T-helper 2 cell treated with Interferon-gamma antibody and Interleukin-4, amounts not matched to agents 5 μg/mL and 100 μg/mL, for 36 hours (primary cell): ENCODE measurements at regions not wholly inside any gene's neighbourhood (a gene's known extent, or its start where the extent isn't known, plus 50 kb on each side); places are given as distances from the start of the nearest gene placed in this dataset.
"Not testable (repeated sequence)": the region's sequence is repeated elsewhere in the genome, so short reads cannot be mapped to it uniquely, and the experiment has no call there.

ENCODE experiments used
- DNase-seq: peaks from one replicate; pipeline ENCODE4 v3.0.0; 2021; ENCODE audit warnings: low spot score
- H3K27ac Mint-ChIP-seq: one replicate; pipeline ENCODE4 v1.8.0; 2021; ENCODE audit warnings: mild to moderate bottlenecking, mixed read lengths
- H3K27me3 Mint-ChIP-seq: one replicate; pipeline ENCODE4 v1.8.0; 2021; ENCODE audit warnings: low read depth, mixed read lengths
- H3K36me3 Mint-ChIP-seq: one replicate; pipeline ENCODE4 v1.8.0; 2021; ENCODE audit warnings: low read depth, mixed read lengths
- H3K4me1 Mint-ChIP-seq: one replicate; pipeline ENCODE4 v1.8.0; 2021; ENCODE audit warnings: low read depth, mixed read lengths
- H3K4me3 Mint-ChIP-seq: one replicate; pipeline ENCODE4 v1.8.0; 2022; ENCODE audit warnings: mild to moderate bottlenecking, moderate library complexity, mixed read lengths
- H3K9me3 Mint-ChIP-seq: one replicate; pipeline ENCODE4 v1.8.0; 2021; ENCODE audit warnings: mixed read lengths

GRCh38 chr16:66254106-66254505 lies 112.4 kb upstream of the CDH5 start:
- H3K27me3 Mint-ChIP-seq = no peaks in the 10 kb centered on the region
- H3K4me1 Mint-ChIP-seq = no peaks in the 10 kb centered on the region
- no peak overlapping the region for H3K4me3 Mint-ChIP-seq
- H3K36me3 Mint-ChIP-seq = no peaks in the 10 kb centered on the region
- H3K27ac Mint-ChIP-seq = no peak overlapping the region
- no peaks in the 10 kb centered on the region for H3K9me3 Mint-ChIP-seq
- no peak for DNase-seq

DNA sequence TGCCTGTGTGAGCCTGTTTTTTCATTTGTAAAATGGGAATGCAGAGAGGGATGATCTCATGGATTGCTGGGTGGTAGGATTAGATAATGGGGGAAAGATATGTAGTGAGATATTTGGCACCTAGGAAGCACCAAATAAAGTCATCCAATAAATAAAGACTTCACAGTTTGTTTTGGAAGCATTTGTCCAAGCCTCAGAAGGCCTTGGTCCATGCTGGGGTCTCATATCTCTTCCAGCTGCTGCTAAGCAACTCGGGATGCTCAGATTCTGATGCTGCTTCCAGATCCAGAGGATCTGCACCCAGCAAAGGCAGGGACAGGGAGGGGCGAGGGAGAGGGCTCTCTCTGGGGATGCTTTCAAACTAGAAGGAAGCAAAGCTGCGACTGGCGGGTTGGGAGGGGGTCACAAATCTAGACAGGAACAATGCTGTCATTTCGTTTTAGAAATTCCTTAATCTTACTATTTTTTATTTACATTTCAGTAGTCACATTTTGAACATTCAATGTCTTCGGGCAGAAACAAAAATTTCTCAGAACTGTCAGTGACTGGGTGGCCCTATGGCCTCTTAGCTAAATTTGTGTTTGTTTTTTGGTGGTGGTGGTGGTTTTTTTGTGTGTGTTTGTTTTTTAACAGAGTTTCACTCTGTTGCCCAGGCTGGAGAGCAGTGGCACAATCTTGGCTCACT lies 114.9 kb upstream of the CDH5 start:
- Mint-ChIP-seq H3K27ac (no peak overlapping the region), H3K36me3 (no peaks in the 10 kb centered on the region), H3K4me1 (no peaks in the 10 kb centered on the region), H3K9me3 (no peaks in the 10 kb centered on the region), H3K4me3 (no peak overlapping the region), H3K27me3 (no peaks in the 10 kb centered on the region)
- DNase-seq = no peak

GRCh38 chr16:66250686-66251431 lies 115.6 kb upstream of the CDH5 start:
- Mint-ChIP-seq H3K36me3 (no peaks in the 10 kb centered on the region), H3K27ac (no peak overlapping the region), H3K4me1 (no peaks in the 10 kb centered on the region), H3K9me3 (no peaks in the 10 kb centered on the region), H3K27me3 (no peaks in the 10 kb centered on the region), H3K4me3 (no peak overlapping the region)
- DNase-seq = no peak

DNA sequence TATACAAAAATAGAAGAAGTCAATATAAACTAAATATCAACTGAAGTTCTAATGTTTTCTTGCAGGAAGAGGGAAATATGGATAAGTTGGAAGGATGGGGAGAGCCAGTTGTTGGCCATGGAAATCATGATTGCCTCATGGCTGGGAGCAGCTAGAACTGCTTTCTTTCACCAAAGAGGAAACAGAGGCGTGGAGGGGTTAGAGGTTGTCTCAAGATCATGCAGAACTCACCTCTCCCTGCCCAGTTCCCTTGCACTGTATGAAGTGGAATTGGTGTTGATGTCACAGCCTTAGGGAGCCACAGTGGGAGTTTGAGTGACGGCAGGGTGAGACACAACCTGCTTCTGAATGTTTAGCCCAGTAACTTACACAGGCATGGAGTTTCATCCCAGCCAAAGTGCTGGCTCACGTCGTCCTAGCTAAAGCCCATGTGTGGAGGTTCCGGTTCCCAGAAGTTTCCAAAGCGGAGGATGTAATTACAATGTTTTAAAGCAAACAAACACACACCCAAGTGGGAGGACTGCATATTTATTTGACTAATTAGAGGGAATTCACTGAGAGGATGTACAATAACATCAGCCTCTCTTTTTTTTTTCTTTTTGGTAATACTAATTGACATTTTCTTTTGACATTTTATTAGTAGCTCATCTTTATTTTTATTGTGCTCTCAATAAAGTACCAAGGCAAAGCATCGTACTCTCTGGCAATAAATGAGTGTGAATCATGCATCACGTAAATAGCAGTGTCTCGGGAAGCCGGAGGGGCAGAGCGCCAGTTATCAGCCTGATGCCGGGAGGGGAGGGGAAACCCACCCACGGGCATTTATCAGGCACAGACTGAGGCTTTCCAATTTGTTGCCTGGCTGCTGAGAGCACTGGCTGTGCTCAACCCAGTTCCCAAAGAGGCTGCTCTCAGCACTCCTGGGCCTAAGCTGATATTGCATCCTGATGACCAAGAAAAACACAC lies 118.7 kb upstream of the CDH5 start:
- Mint-ChIP-seq H3K27me3 (no peaks in the 10 kb centered on the region), H3K4me1 (no peaks in the 10 kb centered on the region), H3K9me3 (no peaks in the 10 kb centered on the region), H3K4me3 (no peak overlapping the region), H3K36me3 (no peaks in the 10 kb centered on the region), H3K27ac (no peak overlapping the region)
- no peak for DNase-seq

DNA sequence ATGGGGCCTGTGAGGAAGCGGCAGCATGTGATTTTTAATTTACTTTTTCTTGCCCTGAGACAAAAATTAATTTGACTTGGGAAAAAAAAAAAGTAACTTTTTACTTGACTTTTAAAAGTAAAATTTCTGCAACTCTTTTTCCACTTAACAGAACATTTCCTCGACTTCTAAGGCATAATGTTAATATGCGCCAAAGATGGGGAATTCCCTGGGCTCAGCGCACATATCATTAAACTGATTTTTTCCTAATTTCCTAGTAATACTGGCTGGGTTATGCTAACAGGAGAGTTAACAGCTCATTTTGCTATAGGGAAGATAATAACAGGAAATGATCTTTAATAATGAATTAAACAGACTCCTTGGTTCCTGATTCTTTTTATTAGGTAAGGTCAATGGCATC lies 120.6 kb upstream of the CDH5 start:
- Mint-ChIP-seq H3K9me3 (no peaks in the 10 kb centered on the region), H3K36me3 (no peaks in the 10 kb centered on the region), H3K27ac (no peak overlapping the region), H3K27me3 (no peaks in the 10 kb centered on the region), H3K4me1 (no peaks in the 10 kb centered on the region), H3K4me3 (no peak overlapping the region)
- no peak for DNase-seq

GRCh38 chr16:66245072-66245471 lies 121.4 kb upstream of the CDH5 start:
- no peaks in the 10 kb centered on the region for H3K9me3 Mint-ChIP-seq
- H3K4me1 Mint-ChIP-seq = no peaks in the 10 kb centered on the region
- DNase-seq = no peak
- no peaks in the 10 kb centered on the region for H3K27me3 Mint-ChIP-seq
- no peak overlapping the region for H3K27ac Mint-ChIP-seq
- no peak overlapping the region for H3K4me3 Mint-ChIP-seq
- H3K36me3 Mint-ChIP-seq = no peaks in the 10 kb centered on the region

GRCh38 chr16:66242672-66243071 lies 123.8 kb upstream of the CDH5 start:
- Mint-ChIP-seq H3K4me3 (no peak overlapping the region), H3K36me3 (no peaks in the 10 kb centered on the region), H3K27ac (no peak overlapping the region), H3K27me3 (no peaks in the 10 kb centered on the region), H3K9me3 (no peaks in the 10 kb centered on the region), H3K4me1 (no peaks in the 10 kb centered on the region)
- no peak for DNase-seq

GRCh38 chr16:66242206-66242605 lies 124.3 kb upstream of the CDH5 start:
- not testable (repeated sequence) for H3K27me3 Mint-ChIP-seq, H3K9me3 Mint-ChIP-seq, H3K36me3 Mint-ChIP-seq, H3K4me3 Mint-ChIP-seq, H3K4me1 Mint-ChIP-seq, DNase-seq, H3K27ac Mint-ChIP-seq

DNA sequence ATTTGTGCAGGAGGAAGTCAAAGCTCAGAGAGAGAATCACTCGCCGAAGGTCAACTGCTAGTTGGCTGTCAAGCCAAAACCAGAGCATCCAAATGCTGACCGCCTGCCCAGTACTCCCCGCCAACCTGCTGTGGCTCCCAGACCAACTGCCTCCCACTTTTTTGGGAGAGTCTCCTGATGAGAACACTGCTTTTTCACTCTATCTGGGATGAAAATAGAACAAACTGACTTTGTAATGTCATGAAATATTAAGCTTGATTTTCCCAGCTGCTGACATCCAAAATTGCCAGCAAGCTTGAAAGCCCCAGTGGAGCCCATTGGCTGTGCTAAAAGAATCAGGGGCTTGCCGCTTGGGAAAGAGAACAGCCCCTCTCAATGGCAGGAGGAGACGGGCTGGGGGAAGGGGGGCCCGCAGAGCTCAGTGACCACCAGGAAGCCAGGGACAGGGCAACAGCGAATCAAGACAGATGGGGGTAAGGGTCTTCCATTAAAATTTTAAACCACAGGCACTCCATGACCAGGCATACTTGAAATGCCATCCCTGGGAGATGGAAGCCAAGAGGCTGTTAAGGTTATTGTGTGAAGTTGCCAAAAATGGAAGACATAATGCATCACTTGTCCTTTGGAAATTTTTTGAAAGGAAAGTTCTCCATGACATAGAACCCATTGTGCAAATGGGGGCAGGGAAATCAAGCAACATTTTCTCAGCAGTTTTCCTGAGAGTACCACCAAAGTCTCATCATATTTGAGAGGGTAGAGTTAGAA lies 125.7 kb upstream of the CDH5 start:
- Mint-ChIP-seq H3K27ac (no peak overlapping the region), H3K4me3 (no peak overlapping the region), H3K36me3 (no peaks in the 10 kb centered on the region), H3K9me3 (no peaks in the 10 kb centered on the region), H3K27me3 (no peaks in the 10 kb centered on the region), H3K4me1 (no peaks in the 10 kb centered on the region)
- DNase-seq = no peak

DNA sequence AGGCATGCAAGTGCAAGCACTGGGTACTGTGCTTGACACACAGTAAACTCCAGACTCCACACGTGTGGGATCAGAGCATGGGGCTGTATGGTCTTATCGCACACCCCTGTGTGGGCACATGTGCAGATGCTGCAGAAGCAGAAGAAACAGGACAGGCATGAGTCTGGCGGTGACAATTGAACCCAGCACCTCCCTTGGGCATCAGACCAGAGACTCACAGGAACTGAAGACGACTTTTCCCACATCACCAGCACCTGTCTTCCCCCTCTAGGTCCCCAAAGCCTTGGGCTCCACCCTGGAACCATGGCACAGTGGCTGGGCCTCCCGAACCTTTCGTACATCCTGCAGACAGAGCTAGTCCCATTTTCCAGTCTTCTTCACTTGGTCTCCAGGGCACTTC lies 126.4 kb upstream of the CDH5 start:
- H3K4me1 Mint-ChIP-seq = no peaks in the 10 kb centered on the region
- no peak for DNase-seq
- H3K9me3 Mint-ChIP-seq = no peaks in the 10 kb centered on the region
- no peaks in the 10 kb centered on the region for H3K27me3 Mint-ChIP-seq
- no peaks in the 10 kb centered on the region for H3K36me3 Mint-ChIP-seq
- H3K4me3 Mint-ChIP-seq = no peak overlapping the region
- no peak overlapping the region for H3K27ac Mint-ChIP-seq

DNA sequence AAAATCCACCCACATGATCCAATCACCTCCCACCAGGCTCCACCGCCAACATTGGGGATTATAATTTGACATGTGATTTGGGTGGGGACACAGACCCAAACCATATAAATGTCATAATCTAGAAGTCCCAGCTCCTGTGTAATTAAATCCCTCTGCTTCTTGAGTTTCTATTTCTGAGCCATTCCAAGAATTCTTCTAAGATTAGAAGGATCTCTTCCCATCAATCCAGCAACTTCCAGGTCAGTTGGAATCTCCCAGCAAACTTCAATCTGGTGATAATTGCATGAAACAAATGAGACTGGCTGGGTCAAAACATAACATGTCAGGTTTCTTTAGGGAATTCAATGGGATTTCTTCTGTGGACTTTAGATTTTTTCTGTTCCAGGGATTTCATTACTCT lies 127.8 kb upstream of the CDH5 start:
- H3K4me1 Mint-ChIP-seq = no peaks in the 10 kb centered on the region
- no peak overlapping the region for H3K27ac Mint-ChIP-seq
- H3K36me3 Mint-ChIP-seq = no peaks in the 10 kb centered on the region
- no peak overlapping the region for H3K4me3 Mint-ChIP-seq
- H3K9me3 Mint-ChIP-seq = no peaks in the 10 kb centered on the region
- no peak for DNase-seq
- H3K27me3 Mint-ChIP-seq = no peaks in the 10 kb centered on the region

DNA sequence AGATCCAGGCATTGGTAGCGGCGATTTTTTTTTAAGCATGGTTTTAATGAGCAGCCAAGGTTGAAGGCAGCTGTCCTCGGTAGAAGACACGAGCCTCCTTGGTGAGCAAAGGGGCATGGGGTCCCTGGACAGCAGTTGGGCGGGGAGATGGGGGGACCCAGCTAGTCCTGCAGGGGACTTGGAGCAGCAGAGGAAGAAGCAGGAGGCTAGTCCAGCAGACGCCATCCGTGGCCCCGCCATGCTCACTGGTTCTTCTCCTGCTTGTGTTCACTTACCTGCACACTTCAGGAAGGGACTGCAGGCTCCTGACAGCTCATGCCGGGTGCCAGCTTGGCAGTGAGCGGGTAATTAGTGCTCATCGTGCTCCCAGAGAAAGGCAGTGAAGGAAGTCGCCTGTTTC lies 130.2 kb upstream of the CDH5 start:
- no peak for DNase-seq
- no peaks in the 10 kb centered on the region for H3K9me3 Mint-ChIP-seq
- H3K36me3 Mint-ChIP-seq = no peaks in the 10 kb centered on the region
- no peaks in the 10 kb centered on the region for H3K27me3 Mint-ChIP-seq
- no peak overlapping the region for H3K27ac Mint-ChIP-seq
- H3K4me3 Mint-ChIP-seq = no peak overlapping the region
- no peaks in the 10 kb centered on the region for H3K4me1 Mint-ChIP-seq

- H3K4me1 Mint-ChIP-seq = no peaks in the 10 kb centered on the region
- no peak for DNase-seq
- no peaks in the 10 kb centered on the region for H3K36me3 Mint-ChIP-seq
- H3K4me3 Mint-ChIP-seq = no peak overlapping the region
- no peaks in the 10 kb centered on the region for H3K27me3 Mint-ChIP-seq
- H3K27ac Mint-ChIP-seq = no peak overlapping the region
- no peaks in the 10 kb centered on the region for H3K9me3 Mint-ChIP-seq
These were observed 134.9 kb upstream of the CDH5 start for GRCh38 chr16:66231452-66232160.
